ENCODE measurements at regions not wholly inside any gene's neighbourhood (a gene's known extent, or its start where the extent isn't known, plus 50 kb on each side); places are given as distances from the start of the nearest gene placed in this dataset.

- intact Hi-C loops (cut with DNase I) = no loop called here
Measured at GRCh38 chr10:118926441-118926840, 103.1 kb upstream of the NANOS1 start.

GRCh38 chr10:118926903-118927302, 102.6 kb upstream of the NANOS1 start:
- H3K27ac ChIP-seq = no peak overlapping the region
- intact Hi-C loops (cut with DNase I) = no loop called here
- H3K9me3 ChIP-seq (replicated peaks in 1 of 3) = peaks cover 0 to 16% (median 0%) of the 10 kb centered on the region in 3 donors
- no peaks in the 10 kb centered on the region for H3K36me3 ChIP-seq (replicated peaks in 1 of 2)
- H3K4me3 ChIP-seq = no peak overlapping the region
- 94 to 100% (median 97%) methylated on average over 1 of the region's 1 CpG for WGBS, 4 donors
- DNase-seq = peak in 2 of 7 donors; percentile 0 to 2
- TF ChIP-seq CTCF (IDR thresholded peaks at IDR 0.05) = no peak
- no peak for TF ChIP-seq POLR2A (IDR thresholded peaks at IDR 0.05)
- H3K4me1 ChIP-seq (replicated peaks in 1 of 2) = no peaks in the 10 kb centered on the region
- H3K27me3 ChIP-seq = no peaks in the 10 kb centered on the region

More at GRCh38 chr10:118926441-118926840, 103.1 kb upstream of the NANOS1 start:
- H3K4me1 ChIP-seq (replicated peaks in 1 of 2) = no peaks in the 10 kb centered on the region
- no peak overlapping the region for H3K4me3 ChIP-seq
- peak in 2 of 7 donors; percentile 2 to 7 for DNase-seq
- no peaks in the 10 kb centered on the region for H3K36me3 ChIP-seq (replicated peaks in 1 of 2)
- peaks cover 0 to 12% (median 0%) of the 10 kb centered on the region in 3 donors for H3K9me3 ChIP-seq (replicated peaks in 1 of 3)
- TF ChIP-seq CTCF (IDR thresholded peaks at IDR 0.05) (no peak), POLR2A (IDR thresholded peaks at IDR 0.05) (no peak)
- no peak overlapping the region for H3K27ac ChIP-seq
- 80 to 96% (median 88%) methylated on average over 6 of the region's 6 CpGs for WGBS, 4 donors
- no peaks in the 10 kb centered on the region for H3K27me3 ChIP-seq

GRCh38 chr10:118927321-118927720, 102.2 kb upstream of the NANOS1 start:
- intact Hi-C loops (cut with DNase I) = no loop called here
- no peak for TF ChIP-seq POLR2A (IDR thresholded peaks at IDR 0.05)
- TF ChIP-seq CTCF (IDR thresholded peaks at IDR 0.05) = no peak
- Histone ChIP-seq H3K9me3 (replicated peaks in 1 of 3) (peaks cover 0 to 18% (median 0%) of the 10 kb centered on the region in 3 donors), H3K4me1 (replicated peaks in 1 of 2) (no peaks in the 10 kb centered on the region), H3K27ac (no peak overlapping the region), H3K4me3 (no peak overlapping the region), H3K27me3 (no peaks in the 10 kb centered on the region), H3K36me3 (replicated peaks in 1 of 2) (no peaks in the 10 kb centered on the region)
- DNase-seq = peak in 2 of 7 donors; percentile 4 to 18
- WGBS, 4 donors = 76 to 94% (median 81%) methylated on average over 3 of the region's 3 CpGs

- peaks cover 0 to 18% (median 0%) of the 10 kb centered on the region in 3 donors for H3K9me3 ChIP-seq (replicated peaks in 1 of 3)
- no peak for DNase-seq
- no peak overlapping the region for H3K27ac ChIP-seq
- intact Hi-C loops (cut with DNase I) = no loop called here
- no peak for TF ChIP-seq CTCF (IDR thresholded peaks at IDR 0.05)
- TF ChIP-seq POLR2A (IDR thresholded peaks at IDR 0.05) = no peak
- WGBS, 4 donors = 35 to 65% (median 55%) methylated on average over 1 of the region's 1 CpG
- H3K27me3 ChIP-seq = no peaks in the 10 kb centered on the region
- no peak overlapping the region for H3K4me3 ChIP-seq
- H3K36me3 ChIP-seq (replicated peaks in 1 of 2) = no peaks in the 10 kb centered on the region
- H3K4me1 ChIP-seq (replicated peaks in 1 of 2) = no peaks in the 10 kb centered on the region
Measured at GRCh38 chr10:118930614-118931013, 98.9 kb upstream of the NANOS1 start.

All from adrenal gland (tissue), 9 donors.